ENCODE measurements at regions not wholly inside any gene's neighbourhood (a gene's known extent, or its start where the extent isn't known, plus 50 kb on each side); places are given as distances from the start of the nearest gene placed in this dataset.

- Histone ChIP-seq H3K79me2 (replicated peaks; ENCODE audit: insufficient read depth, low read length) (no peaks in the 10 kb centered on the region), H3K36me3 (ENCODE audit: insufficient read depth, low read length) (no peaks in the 10 kb centered on the region), H3K9me3 (ENCODE audit: low read length) (no peaks in the 10 kb centered on the region), H3K9ac (ENCODE audit: low read length) (no peak overlapping the region), H3K27me3 (ENCODE audit: insufficient read depth, low read depth, low read length) (no peaks in the 10 kb centered on the region), H3K4me2 (ENCODE audit: low read length) (no peak overlapping the region), H3K9me2 (ENCODE audit: insufficient read depth, low read length) (no peaks in the 10 kb centered on the region), H2AFZ (ENCODE audit: low read depth, low read length) (no peak overlapping the region), H3K27ac (ENCODE audit: low read length) (no peak overlapping the region), H3K4me3 (ENCODE audit: low read length) (no peak overlapping the region), H3F3A (ENCODE audit: insufficient read depth, low read length, poor library complexity, severe bottlenecking) (no peaks in the 10 kb centered on the region), H4K20me1 (ENCODE audit: insufficient read depth) (no peaks in the 10 kb centered on the region)
- TF ChIP-seq EZH2 (IDR thresholded peaks at IDR 0.05; ENCODE audit: borderline replicate concordance, insufficient read depth, low read length, poor library complexity, severe bottlenecking) (no peak), REST (IDR thresholded peaks at IDR 0.05; ENCODE audit: borderline replicate concordance) (no peak), EP300 (conservative IDR thresholded peaks at IDR 0.05; ENCODE audit: poor library complexity, severe bottlenecking) (no peak)
These were observed 69.6 kb upstream of the RASGEF1B start for GRCh38 chr4:81541161-81541945.

- TF ChIP-seq RAD21 (conservative IDR thresholded peaks at IDR 0.05) = no peak
- no peak for TF ChIP-seq EP300 (conservative IDR thresholded peaks at IDR 0.05; ENCODE audit: poor library complexity, severe bottlenecking)
- TF ChIP-seq CTCF (IDR thresholded peaks at IDR 0.05; ENCODE audit: poor library complexity, severe bottlenecking) = no peak
- no peak for TF ChIP-seq SMC3 (conservative IDR thresholded peaks at IDR 0.05; ENCODE audit: poor library complexity)
- TF ChIP-seq REST (IDR thresholded peaks at IDR 0.05; ENCODE audit: borderline replicate concordance) = no peak
- TF ChIP-seq MXI1 (conservative IDR thresholded peaks at IDR 0.05; ENCODE audit: poor library complexity, severe bottlenecking) = no peak
- no peak for TF ChIP-seq POLR2AphosphoS5 (IDR thresholded peaks at IDR 0.05)
- no peak for TF ChIP-seq TAF1 (IDR thresholded peaks at IDR 0.05; ENCODE audit: low read depth)
- TF ChIP-seq EZH2 (IDR thresholded peaks at IDR 0.05; ENCODE audit: borderline replicate concordance, insufficient read depth, low read length, poor library complexity, severe bottlenecking) = no peak
- H2AFZ ChIP-seq (ENCODE audit: low read depth, low read length) = no peak overlapping the region
- H3K79me2 ChIP-seq (replicated peaks; ENCODE audit: insufficient read depth, low read length) = no peaks in the 10 kb centered on the region
These were observed 67.2 kb upstream of the RASGEF1B start for GRCh38 chr4:81538716-81539427.

More at GRCh38 chr4:81538716-81539427, 67.2 kb upstream of the RASGEF1B start:
- no peaks in the 10 kb centered on the region for H3K9me3 ChIP-seq (ENCODE audit: low read length)
- no peaks in the 10 kb centered on the region for H3F3A ChIP-seq (ENCODE audit: insufficient read depth, low read length, poor library complexity, severe bottlenecking)
- no peaks in the 10 kb centered on the region for H4K20me1 ChIP-seq (ENCODE audit: insufficient read depth)
- no peak overlapping the region for H3K4me3 ChIP-seq (ENCODE audit: low read length)
- H3K4me2 ChIP-seq (ENCODE audit: low read length) = no peak overlapping the region
- H3K9ac ChIP-seq (ENCODE audit: low read length) = no peak overlapping the region
- H3K27me3 ChIP-seq (ENCODE audit: insufficient read depth, low read depth, low read length) = no peaks in the 10 kb centered on the region
- no peaks in the 10 kb centered on the region for H3K36me3 ChIP-seq (ENCODE audit: insufficient read depth, low read length)
- H3K9me2 ChIP-seq (ENCODE audit: insufficient read depth, low read length) = no peaks in the 10 kb centered on the region
- H3K27ac ChIP-seq (ENCODE audit: low read length) = no peak overlapping the region
